Skin epidermis (tissue), 12 donors: ENCODE measurements at regions not wholly inside any gene's neighbourhood (a gene's known extent, or its start where the extent isn't known, plus 50 kb on each side); places are given as distances from the start of the nearest gene placed in this dataset.

Source experiments
- H3K27ac ChIP-seq, 21 experiments: fragments of 200-600 bp; sonication (generic) in 11 of 21; one replicate each; pipeline ENCODE4 v1.5.0; 2020; ENCODE audit warnings: mild to moderate bottlenecking in 3 of 21, inconsistent platforms in 2 of 21, moderate library complexity in 2 of 21
- H3K4me3 ChIP-seq, 7 experiments: fragments of 200-600 bp; sonication (generic) in 2 of 7; one replicate each; pipeline ENCODE4 v1.5.0; 2020; ENCODE audit warnings: inconsistent platforms in 2 of 7, mild to moderate bottlenecking in 2 of 7, moderate library complexity in 1 of 7

- Histone ChIP-seq H3K4me3 (no peak overlapping the region), H3K27ac (peak overlapping the region in 11 of 21 experiments; percentile 6 to 82 (median 48))
These were observed 239.1 kb upstream of the FGGY start for GRCh38 chr1:59057796-59058195.

GRCh38 chr1:59058665-59059439 is 238.0 kb upstream of the FGGY start:
- H3K27ac ChIP-seq, result peak overlapping the region in 3 of 21 experiments; percentile 6 to 82 (median 79)

DNA sequence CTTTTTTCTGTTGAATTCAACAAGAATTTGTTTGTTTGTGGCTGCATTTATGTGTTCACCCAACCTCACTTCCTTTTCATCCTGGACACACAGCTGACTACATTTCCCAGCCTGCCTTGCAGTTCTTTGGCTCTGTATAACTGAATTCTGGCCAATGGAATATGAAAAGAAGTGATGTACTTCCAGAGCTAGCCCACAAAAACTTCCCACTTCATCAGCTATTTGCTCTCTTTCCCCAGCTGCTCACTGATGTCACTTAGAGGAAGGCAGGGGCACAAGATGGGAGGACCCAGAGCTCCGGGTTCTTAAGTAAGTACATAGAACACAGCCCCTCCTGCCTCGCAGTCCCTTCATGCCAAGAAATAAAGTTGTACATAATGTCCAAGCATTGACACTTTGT is 235.0 kb upstream of the FGGY start:
- H3K27ac ChIP-seq, result peak overlapping the region in 18 of 21 experiments; percentile 2 to 82 (median 52)
- H3K4me3 ChIP-seq, result peak overlapping the region in 2 of 7 experiments; percentile 9 to 13

More at GRCh38 chr1:59058665-59059439, 238.0 kb upstream of the FGGY start:
- H3K4me3 ChIP-seq, result no peak overlapping the region

- no peak overlapping the region for H3K4me3 ChIP-seq
- H3K27ac ChIP-seq, result peak overlapping the region in 12 of 21 experiments; percentile 2 to 82 (median 57)
These were observed 234.2 kb upstream of the FGGY start for GRCh38 chr1:59062743-59063142.

DNA sequence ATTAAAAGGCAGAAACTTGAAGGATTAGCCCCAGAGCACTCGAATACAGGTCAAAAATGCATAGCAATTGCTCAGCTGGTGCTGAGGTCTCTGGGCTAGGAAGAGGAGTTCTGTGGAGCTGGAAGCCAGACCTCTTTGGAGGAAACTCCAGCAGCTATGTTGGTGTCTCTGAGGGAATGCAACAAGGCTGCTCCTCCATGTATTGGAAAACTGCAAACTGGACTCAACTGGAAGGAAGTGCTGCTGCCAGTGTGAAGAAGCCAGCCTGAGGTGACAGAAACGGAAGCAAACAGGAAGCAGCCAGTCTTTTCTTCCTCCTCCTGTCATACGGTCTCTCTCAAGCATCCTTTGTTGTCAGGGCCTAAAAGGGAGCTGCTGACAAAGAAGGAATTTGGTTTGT is 233.4 kb upstream of the FGGY start:
- Histone ChIP-seq H3K27ac (peak overlapping the region in 5 of 21 experiments; percentile 33 to 78 (median 63)), H3K4me3 (no peak overlapping the region)

DNA sequence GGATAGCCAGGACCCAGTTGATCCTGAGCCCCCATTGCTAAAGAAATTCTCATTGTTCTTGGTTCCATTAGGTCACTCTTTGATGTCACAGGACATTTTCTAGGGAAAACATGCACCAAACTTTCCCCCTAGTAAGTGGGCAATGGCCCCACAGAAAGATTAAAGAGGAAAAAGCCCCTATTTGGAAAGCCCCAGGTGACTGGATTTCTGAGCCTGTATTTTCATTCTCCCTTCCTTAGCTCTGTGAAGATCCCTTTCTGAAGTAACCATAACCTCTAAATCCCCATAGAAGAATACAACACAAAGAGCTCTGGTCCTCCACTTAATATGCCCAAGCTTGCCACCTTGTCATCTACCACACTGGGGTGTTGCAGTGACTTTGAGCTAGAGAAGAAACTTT is 232.3 kb upstream of the FGGY start:
- H3K27ac ChIP-seq, result no peak overlapping the region
- H3K4me3 ChIP-seq, result no peak overlapping the region

DNA sequence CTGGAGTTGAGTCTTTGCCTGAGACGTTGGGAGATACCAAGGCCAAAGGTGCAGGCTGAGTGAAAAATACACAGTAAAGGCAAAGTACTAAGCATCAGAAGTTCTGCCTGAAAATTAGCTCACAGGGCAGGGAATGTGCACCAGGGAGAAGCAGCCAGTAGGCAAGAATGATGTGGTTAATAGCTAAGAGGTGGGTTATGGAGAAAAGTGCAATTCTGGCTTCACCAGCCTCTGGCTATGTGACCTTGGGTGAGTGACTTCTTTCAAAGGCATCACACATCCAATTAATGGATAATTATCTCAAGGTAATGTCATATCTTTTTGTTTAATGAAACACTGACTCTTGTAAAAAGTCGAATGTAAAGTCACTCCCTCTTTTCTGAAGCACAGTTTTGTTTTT is 230.7 kb upstream of the FGGY start:
- no peak overlapping the region for H3K4me3 ChIP-seq
- no peak overlapping the region for H3K27ac ChIP-seq

DNA sequence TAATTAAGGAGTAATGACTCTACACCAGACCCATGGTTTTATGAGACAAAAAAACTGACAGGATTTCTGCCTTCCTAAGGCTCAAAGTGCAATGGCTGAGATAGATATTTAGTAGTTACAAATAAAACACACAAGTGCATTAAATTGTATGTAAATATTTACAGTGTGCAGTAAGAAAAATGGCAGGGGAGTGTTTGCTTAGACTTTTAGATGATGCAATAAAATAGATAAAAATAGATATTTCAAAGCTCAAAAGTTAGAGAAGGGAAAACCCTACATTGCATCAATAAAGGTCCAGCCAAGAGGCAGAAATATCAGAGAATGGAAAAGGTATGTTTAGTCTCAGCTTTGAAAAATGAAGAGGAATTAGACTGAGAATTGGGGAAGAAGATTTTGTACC is 226.3 kb upstream of the FGGY start:
- peak overlapping the region in 1 of 21 experiments; percentile 4 for H3K27ac ChIP-seq
- no peak overlapping the region for H3K4me3 ChIP-seq

GRCh38 chr1:59071289-59071688 is 225.6 kb upstream of the FGGY start:
- no peak overlapping the region for H3K4me3 ChIP-seq
- H3K27ac ChIP-seq, result peak overlapping the region in 8 of 21 experiments; percentile 7 to 61 (median 15)

- Histone ChIP-seq H3K27ac (peak overlapping the region in 7 of 21 experiments; percentile 7 to 61 (median 26)), H3K4me3 (no peak overlapping the region)
These were observed 224.9 kb upstream of the FGGY start for GRCh38 chr1:59071876-59072582.

DNA sequence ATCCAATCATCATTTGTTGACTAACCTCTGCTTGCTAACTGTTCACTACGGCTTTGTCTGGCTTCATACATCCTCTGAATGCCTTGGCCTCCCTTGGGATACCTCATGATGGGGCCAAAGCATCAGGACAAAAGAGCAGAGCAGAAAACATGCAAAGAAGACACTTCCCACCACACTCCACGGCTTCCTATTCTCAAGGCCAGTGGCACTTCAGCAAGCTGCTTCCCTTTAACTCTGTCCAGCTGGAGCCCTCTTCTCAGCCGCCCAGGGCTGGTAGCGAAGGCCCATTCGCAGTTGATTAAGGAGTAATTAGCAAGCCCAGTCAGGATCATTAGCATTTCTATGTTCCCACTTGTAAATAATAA is 224.3 kb upstream of the FGGY start:
- peak overlapping the region in 3 of 21 experiments; percentile 12 to 26 (median 23) for H3K27ac ChIP-seq

DNA sequence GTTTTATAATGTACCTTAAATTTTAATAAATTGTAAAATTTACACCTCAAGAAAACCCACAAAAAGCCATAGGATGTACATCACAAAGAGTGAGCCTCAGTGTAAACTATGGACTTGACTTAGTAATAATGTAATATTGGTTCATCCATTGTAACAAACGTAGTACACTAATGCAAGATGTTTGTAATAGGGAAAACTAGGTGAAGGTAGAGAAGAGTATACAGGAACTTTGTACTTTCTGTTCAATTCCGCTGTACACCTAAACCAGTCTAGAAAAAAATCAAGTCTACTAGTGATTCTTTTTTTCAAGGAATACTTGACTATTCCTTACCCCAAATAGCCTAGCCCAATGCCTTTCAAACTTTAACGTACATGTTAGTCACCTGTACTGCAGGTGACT is 222.3 kb upstream of the FGGY start:
- Histone ChIP-seq H3K27ac (no peak overlapping the region), H3K4me3 (no peak overlapping the region)

More for the DNA sequence above, 224.3 kb upstream of the FGGY start:
- H3K4me3 ChIP-seq, result no peak overlapping the region

- Histone ChIP-seq H3K27ac (no peak overlapping the region), H3K4me3 (no peak overlapping the region)
These were observed 221.9 kb upstream of the FGGY start for GRCh38 chr1:59075021-59075420.

DNA sequence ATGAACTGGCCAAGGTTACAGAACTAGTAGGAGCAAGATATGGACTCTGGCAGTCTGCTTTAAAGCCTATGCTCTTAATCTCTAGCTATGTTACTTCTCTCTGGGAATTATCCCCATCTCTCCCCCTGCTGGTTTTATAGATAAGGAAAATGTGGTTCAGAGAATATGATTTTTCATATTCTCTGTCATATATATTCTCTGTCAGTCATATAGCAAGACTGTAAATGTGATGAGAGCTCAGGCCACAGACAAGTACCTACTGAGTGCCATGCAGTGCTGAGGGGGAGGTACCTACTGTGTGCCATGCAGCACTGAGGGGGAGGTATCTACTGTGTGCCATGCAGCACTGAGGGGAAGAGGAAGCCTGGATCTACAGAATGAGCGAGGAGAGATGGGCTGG is 220.3 kb upstream of the FGGY start:
- Histone ChIP-seq H3K27ac (no peak overlapping the region), H3K4me3 (no peak overlapping the region)

GRCh38 chr1:59077466-59078069 is 219.3 kb upstream of the FGGY start:
- H3K4me3 ChIP-seq, result no peak overlapping the region
- H3K27ac ChIP-seq, result no peak overlapping the region

DNA sequence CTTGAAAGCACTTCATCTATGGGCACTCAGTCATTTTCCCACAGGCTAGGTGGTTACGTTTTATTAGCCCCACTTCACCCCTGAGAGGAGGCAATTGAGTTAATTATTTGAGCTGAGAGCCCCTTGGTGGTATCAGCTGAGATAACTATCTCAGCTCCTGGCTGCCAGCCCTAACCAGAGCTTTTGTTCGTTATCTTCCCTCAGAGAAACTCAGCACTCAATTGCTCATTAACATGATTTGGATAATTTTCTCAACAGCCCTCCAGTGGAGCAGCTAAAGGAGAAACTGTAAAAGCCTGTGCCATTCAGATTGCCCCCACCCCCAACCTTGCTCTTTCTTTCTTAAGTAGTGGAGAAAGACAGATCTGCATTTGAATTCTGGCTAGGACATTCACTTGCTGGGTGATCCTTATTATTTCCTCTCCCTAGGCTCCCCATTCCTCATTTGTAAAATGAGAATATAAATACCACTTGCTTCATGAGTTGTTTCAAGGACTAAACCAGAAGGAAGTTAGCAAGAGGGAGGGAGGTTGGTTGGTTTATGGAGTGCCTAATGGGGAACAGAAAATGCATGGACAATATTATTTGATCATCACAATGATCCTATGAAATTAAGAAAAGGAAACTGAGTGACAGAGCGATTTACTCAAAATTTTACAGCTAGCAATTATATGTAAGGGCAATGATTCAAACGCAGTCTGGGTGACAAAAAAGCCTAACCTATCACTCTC is 218.7 kb upstream of the FGGY start:
- H3K4me3 ChIP-seq, result no peak overlapping the region
- no peak overlapping the region for H3K27ac ChIP-seq

DNA sequence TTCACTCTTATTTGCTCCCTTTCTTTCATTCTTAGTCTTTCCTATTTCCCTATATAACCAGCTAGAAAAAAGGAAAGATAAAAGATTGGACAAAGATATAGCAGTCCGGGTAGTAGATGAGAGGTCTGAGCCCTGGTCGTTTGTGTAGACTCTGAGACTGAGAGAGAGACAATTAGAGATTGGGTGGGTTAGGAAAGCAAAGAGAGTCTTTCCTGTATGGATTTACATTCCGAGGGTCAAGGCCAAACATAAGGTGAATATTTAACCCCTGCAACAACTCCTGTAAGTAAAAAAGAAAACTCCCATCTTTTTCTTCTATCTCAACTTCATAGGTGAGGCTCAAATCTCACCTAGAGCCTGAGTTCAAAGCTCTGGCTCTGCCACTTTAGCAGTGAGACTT is 218.0 kb upstream of the FGGY start:
- peak overlapping the region in 1 of 21 experiments; percentile 4 for H3K27ac ChIP-seq
- H3K4me3 ChIP-seq, result no peak overlapping the region

DNA sequence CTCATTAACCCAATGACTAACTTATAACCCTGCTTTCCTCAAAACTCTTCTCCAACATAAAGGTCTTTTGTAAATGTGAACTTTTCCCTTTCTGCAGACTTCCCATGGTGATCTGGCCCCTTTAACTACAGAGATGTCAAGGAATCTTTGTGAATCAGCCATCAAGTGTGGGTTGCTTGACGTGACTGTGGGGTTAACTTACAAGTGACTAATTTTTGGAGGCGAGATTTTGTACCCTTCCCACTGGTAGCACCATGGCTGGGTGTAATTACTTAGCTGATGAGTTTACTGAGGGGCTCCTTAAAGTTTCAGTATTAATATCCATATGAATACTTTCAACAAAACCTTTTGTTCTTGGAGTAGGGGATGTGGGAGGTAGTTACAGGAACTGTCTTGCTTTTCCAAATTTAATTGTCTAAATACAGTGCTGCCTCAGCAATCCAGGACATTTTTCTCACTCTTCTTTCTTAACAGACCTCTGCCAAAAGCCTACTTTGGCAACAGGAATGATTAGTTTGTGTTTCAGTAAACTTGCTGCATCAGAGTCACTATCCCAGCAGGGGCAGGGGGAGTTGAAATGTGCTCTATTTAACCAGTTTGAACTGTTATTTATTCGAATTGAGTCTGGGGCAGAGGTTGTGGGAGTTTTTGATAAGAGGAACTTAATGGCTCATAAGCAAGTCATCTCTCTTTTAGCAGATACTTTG is 217.3 kb upstream of the FGGY start:
- Histone ChIP-seq H3K4me3 (no peak overlapping the region), H3K27ac (peak overlapping the region in 1 of 21 experiments; percentile 4)

DNA sequence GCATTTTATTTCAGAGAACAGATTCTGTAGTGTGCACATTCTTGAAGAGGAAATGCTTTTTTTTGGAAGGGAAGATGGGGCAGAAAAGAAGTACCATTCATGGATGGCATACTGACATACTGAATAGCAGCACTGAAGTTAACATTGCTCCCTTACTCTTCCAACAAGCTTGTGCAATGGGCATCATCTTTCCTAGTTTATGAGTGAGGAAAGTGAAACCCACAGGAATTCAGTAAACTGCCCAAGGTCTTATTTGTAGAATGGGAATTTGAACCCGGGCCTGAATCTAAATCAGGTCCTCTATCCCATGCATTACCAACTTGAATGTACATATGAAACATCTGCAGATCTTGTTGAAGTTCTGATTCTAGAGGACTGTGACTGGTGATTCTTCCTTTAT is 215.7 kb upstream of the FGGY start:
- no peak overlapping the region for H3K27ac ChIP-seq
- no peak overlapping the region for H3K4me3 ChIP-seq
